ENCODE measurements at regions not wholly inside any gene's neighbourhood (a gene's known extent, or its start where the extent isn't known, plus 50 kb on each side); places are given as distances from the start of the nearest gene placed in this dataset.

DNA sequence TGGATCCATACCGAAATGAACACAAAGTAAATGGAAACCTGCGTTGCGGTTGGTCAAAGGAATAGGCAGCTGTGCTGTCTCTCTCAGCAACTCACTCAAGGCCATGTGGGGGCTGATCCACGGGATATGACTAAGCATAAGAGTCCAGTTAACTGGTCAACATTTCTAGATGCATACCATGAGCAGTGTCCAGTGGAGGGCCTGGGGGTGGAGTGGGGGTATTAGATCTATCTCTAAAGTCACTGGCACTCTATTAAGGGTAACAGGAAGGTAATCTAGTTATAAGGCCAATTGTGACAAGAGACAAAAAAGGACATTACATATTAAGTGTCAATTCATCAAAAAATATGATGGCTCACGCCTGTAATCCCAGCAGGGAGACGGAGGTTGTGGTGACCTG is 136.8 kb downstream of the TTC32 start:
- DNase-seq (ENCODE audit: low read depth), result no peak
- TF ChIP-seq, protein P1, sequence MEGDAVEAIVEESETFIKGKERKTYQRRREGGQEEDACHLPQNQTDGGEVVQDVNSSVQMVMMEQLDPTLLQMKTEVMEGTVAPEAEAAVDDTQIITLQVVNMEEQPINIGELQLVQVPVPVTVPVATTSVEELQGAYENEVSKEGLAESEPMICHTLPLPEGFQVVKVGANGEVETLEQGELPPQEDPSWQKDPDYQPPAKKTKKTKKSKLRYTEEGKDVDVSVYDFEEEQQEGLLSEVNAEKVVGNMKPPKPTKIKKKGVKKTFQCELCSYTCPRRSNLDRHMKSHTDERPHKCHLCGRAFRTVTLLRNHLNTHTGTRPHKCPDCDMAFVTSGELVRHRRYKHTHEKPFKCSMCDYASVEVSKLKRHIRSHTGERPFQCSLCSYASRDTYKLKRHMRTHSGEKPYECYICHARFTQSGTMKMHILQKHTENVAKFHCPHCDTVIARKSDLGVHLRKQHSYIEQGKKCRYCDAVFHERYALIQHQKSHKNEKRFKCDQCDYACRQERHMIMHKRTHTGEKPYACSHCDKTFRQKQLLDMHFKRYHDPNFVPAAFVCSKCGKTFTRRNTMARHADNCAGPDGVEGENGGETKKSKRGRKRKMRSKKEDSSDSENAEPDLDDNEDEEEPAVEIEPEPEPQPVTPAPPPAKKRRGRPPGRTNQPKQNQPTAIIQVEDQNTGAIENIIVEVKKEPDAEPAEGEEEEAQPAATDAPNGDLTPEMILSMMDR (IDR thresholded peaks at IDR 0.05; ENCODE audit: insufficient read depth, low read length), result no peak
- no peak overlapping the region for H3K4me3 ChIP-seq (ENCODE audit: low read depth, low read length)

DNA sequence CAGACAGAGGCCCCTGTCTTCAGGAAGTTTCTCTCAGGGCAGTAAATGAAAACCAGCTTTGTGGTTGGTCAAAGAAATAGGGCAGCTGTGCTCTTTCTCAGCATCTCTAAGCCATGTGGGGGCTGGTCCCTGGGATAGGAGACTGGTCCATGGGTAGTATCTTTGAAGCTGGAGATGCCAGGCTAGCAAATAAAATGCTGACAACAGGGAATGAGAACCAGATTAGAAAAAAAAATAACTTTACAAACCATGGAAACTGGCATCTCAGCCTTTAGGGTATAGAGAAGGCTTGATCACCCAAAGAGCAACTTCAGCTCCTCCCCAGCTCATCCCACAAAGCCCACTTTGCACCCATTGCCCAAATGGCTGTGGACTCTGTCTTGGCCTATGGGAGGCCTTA is 138.1 kb downstream of the TTC32 start:
- TF ChIP-seq, protein P1 (IDR thresholded peaks at IDR 0.05; ENCODE audit: insufficient read depth, low read length), result no peak
- no peak for DNase-seq (ENCODE audit: low read depth)

DNA sequence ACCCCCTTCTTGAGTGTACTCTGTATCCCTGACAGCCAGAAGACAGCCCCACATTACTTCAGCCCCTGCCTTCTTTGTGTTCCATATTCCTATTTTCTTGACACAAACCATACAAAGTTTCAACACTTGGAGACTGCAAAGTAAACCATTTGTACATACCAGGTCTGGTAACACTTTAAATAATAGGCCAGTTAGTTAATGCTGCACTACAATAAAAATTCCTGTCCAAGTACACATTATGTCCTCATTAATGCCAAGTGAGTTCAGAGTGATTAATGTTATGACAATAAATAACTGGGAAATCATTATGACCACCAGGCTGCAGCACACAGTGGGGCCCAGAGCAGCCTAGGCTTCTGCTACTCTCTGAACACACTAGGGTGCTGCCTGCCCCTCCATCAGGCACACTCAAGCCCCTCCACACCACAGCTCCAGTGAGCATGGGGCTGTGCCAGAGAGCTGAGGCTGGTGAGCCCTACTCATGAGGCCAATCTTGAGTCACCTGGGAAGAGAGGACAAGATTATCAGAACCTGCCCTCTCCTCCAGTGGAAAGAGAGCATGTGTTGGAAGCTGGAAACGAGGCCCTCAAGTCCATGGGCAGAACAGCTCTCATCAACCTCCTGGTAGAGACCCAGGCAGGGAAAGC is 138.7 kb downstream of the TTC32 start:
- DNase-seq (ENCODE audit: low read depth), result no peak
- TF ChIP-seq, protein P1 (IDR thresholded peaks at IDR 0.05; ENCODE audit: insufficient read depth, low read length), result no peak

More for the DNA sequence above, 138.1 kb downstream of the TTC32 start:
- no peak overlapping the region for H3K4me3 ChIP-seq (ENCODE audit: low read depth, low read length)

DNA sequence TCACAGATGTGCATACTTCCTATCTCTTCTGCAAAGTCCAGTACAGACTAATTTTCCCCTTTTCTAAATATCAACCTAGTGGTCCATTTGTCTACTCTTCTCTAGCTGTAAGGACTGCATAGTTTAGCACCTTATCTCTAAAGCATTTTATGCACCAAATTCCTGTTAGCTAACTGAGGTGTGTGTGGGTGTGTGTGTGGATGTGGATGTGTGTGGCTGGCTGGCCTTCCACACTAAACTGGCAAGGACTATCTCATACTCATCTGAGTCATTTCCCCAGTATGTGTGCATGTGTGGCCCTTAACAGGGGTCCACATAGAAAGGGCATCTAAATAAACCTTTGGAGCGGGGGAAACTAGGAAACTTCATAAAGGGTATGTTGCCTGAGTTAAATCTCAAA is 139.6 kb downstream of the TTC32 start:
- TF ChIP-seq, protein P1 (IDR thresholded peaks at IDR 0.05; ENCODE audit: insufficient read depth, low read length), result no peak
- DNase-seq (ENCODE audit: low read depth), result peak; percentile 82
- H3K4me3 ChIP-seq (ENCODE audit: low read depth, low read length), result no peak overlapping the region

More for the DNA sequence above, 138.7 kb downstream of the TTC32 start:
- no peak overlapping the region for H3K4me3 ChIP-seq (ENCODE audit: low read depth, low read length)

DNA sequence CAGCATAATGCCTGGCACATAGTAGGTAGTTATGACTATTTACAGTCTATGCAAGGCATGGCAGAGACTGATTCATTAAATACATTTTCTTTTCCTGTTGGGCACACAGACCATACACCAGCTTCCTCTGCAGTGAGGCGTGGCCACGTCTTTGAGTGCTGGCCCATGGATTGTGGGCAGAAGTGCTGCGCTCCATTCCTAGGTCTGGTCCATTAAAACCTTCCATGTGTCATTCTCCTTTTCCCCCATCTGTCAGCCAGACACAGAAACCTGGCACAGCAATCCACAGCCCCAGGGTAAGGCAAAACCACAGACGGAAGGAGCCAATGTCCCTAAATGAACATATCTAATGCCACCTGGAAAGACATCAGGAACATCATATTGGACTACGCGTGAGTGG is 141.9 kb downstream of the TTC32 start:
- DNase-seq (ENCODE audit: low read depth), result no peak
- H3K4me3 ChIP-seq (ENCODE audit: low read depth, low read length), result no peak overlapping the region
- TF ChIP-seq, protein P1 (IDR thresholded peaks at IDR 0.05; ENCODE audit: insufficient read depth, low read length), result no peak

DNA sequence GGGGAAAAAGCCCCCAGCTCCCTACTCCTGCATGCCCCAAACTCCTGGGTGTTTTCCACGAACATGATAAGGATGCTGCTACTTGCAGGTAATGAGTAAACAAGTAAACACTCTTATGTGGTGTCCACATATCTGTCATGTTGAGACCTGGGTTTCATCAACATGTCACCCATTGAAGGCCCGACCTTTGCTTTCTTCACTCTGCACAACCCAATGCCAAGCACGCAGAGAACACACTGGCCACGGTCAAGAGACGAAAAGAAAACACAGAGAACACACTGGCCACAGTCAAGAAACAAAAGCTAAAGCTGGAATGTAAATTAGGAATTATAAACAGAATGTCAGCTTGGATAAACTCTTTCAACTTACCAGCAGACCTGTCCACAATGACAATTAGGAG is 143.1 kb downstream of the TTC32 start:
- H3K4me3 ChIP-seq (ENCODE audit: low read depth, low read length), result no peak overlapping the region
- TF ChIP-seq, protein P1 (IDR thresholded peaks at IDR 0.05; ENCODE audit: insufficient read depth, low read length), result no peak
- DNase-seq (ENCODE audit: low read depth), result no peak

DNA sequence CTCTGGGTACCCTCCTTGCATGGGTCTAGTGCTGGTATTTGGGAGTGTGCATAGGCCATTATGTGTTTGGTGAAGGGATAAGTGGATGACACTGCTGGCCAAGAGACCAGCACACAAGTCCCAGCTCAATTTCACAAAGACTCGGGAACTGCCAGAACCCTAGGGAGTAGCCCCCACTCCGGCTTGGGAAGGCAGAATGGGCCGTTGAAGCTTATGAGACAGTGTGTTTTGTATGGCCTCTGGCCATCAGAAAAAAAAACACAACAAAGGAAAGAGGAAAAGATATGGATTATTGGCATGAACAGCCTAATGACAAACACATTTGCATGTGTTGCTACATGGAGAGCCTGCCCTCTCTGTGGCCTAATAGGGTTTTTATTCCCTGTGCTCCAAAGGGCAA is 144.2 kb downstream of the TTC32 start:
- TF ChIP-seq, protein P1 (IDR thresholded peaks at IDR 0.05; ENCODE audit: insufficient read depth, low read length), result no peak
- H3K4me3 ChIP-seq (ENCODE audit: low read depth, low read length), result no peak overlapping the region
- DNase-seq (ENCODE audit: low read depth), result peak; percentile 68

Measured in fibroblast of the aortic adventitia (primary cell).